Raji (cell line): ENCODE measurements at regions not wholly inside any gene's neighbourhood (a gene's known extent, or its start where the extent isn't known, plus 50 kb on each side); places are given as distances from the start of the nearest gene placed in this dataset.

Source experiments
- POLR2A ChIP-seq: IDR thresholded peaks from 2 replicates; pipeline ENCODE4 v1.6.1; 2011; ENCODE audit warnings: low read depth, low read length, control low read depth; ENCODE audit not compliant: insufficient read depth

DNA sequence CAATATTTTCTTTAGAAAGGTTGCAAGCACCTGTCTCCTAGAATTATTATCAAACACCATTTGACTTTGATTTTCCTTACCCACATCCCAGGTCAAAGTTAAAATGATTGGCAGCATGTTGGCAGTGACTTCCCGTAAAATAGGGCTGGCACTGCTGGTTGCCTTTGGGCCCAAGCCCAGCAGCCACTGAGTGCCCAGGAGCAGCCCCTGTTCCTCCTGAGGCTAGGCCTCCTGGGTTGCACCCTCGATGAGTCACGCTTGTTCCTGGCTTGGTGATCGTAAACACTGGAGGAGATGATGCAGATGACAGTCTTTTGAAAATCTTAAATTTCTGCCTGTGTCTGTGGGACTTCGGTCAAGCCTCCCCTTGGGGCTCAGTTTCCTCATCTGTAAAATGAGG, 290.0 kb downstream of the TLE3 start:
- no peak for TF ChIP-seq POLR2A

- TF ChIP-seq POLR2A: no peak
Observed at GRCh38 chr15:69808756-69809155, 289.0 kb downstream of the TLE3 start.

GRCh38 chr15:69809421-69809820, 288.3 kb downstream of the TLE3 start:
- TF ChIP-seq POLR2A: no peak

DNA sequence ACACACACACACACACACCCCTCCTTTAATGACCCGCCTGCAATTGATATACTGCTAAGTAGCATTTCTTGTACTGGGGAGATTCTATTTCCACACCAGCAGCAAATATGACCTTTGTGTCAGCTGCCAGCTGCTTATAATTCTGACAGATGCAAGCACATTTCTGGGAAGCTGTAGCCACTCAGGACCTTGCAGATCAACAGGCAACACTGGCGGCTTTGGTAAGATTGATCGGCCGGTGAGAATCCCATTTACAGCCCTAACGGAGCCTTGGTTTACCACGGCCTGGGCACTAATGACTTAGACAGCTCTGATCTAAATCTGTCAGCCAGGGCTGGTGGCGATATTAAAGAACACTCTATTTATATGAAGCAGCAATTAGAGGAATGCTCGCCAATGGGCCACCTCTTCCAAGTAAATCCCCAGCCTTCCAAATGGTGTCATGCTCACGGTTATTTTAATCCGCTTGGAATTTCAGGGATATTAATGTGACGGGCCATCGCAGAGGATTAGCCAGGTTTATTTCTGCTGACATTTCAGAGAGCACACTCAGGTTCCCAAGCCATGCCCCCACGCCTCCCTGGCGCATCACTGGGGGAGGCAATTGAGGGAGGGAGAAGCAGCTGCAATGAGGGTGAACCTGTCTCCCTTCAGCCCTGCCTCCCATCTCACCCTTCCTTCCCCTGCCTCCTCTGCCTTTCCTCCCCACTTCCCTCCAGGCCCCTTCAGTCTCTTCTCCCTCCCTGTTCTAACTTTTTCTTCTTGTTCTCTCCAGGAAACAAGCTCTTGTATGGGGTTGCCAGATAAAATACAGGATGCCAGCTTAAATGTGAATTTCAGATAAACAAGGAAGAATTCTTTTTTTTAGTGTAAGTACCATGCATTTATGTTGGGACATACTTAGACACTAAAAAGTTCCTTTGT, 287.0 kb downstream of the TLE3 start:
- no peak for TF ChIP-seq POLR2A

DNA sequence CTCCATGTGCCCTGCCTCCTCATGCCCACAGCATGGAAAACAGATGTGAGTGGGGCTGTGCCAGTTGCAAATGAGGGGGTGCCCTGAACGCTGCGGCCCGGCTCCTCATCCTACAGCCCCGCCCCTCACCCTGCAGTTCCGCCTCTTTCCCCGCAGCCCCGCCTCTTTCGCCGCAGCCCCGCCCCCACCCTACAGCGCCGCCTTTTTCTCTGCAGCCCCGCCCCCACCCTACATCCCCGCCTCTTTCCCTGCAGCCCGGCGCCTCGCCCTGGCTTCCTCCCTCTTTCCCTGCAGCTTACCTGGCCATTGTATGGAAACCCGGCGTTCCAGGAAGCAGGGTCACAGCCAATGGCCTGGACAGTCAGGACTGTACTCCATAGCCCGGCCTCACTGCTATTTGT, 284.9 kb downstream of the TLE3 start:
- no peak for TF ChIP-seq POLR2A

- TF ChIP-seq POLR2A: no peak
Observed at GRCh38 chr15:69813881-69814280, 283.8 kb downstream of the TLE3 start.

GRCh38 chr15:69814932-69815331, 282.8 kb downstream of the TLE3 start:
- TF ChIP-seq POLR2A: no peak

DNA sequence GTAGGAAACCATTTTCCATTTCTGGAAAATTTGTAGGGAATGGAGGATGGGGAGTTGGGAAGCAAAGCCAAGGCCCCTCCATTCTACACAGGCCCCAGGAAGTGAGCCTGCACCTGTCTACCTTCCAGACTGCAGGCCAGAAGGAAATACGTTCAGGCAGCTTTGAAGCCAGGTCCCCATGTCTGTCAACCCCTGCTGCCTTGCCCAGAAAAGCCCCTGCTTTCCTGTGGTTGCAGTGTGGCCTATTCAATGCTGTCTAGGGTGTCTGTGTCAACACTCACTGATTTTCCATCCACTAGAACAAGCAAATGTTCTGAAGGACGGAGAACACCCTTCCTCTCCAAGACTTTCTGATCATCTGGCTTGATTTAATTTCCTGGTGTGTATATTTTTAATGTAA, 281.9 kb downstream of the TLE3 start:
- no peak for TF ChIP-seq POLR2A

DNA sequence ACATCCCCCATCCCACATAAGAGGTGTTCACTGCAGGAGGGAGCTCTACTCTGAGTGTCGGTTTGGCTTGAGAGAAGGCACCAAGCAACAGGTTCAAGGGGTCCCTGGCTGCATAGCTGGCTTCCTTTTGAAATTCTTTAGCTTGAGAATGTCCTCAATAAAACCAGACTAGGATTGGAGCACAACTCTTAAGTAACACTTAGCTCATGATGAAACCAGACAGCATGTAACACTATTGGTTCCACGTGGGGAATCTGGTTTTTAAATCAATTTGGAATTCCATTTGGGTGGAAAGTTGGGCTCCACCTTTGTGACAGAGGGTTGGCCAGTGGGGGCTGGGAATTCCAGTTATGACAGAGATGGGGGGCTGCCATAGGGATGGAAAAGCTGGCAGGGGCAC, 281.2 kb downstream of the TLE3 start:
- TF ChIP-seq POLR2A: no peak

- no peak for TF ChIP-seq POLR2A
Observed at GRCh38 chr15:69818529-69818928, 279.2 kb downstream of the TLE3 start.

GRCh38 chr15:69819371-69819770, 278.3 kb downstream of the TLE3 start:
- no peak for TF ChIP-seq POLR2A

GRCh38 chr15:69820819-69821218, 276.9 kb downstream of the TLE3 start:
- no peak for TF ChIP-seq POLR2A

GRCh38 chr15:69823223-69823907, 274.4 kb downstream of the TLE3 start:
- no peak for TF ChIP-seq POLR2A

DNA sequence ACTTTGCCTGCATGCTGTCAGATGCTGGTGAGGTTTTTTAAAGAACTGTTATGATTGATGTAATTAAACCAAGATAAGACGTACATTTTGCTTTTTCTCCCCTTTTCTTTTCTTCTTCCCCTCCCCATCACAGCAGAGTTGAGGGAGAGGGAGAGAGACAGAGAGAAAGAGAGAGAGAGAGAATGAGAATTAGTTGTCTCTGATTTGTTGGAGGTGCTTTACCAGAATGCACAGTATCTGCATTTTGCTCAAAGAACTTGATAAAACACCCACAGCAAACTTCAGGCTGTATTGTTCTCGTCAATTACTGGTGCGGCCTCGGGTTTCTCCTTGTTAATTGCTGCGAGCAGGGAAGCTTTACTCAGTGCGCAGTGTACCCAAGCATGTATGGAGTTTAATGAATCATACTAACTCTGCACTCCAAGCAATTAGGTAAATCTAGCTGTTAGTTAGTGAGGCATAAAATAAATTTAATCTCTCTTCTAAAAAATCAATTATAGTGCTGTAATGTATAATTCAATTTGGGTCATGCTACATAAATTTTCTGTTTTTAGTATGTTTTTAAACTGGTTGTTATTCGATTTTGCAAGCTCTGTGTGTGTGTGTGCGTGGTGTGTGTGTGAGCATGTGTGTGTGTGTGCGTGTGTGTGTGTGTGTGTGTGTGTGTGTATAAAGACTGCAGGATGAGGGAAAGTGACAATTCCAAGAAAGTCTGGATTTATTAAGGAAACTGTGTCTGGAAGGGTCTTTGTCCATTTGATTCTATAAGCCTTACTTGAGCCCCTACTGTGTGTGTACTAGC, 273.4 kb downstream of the TLE3 start:
- TF ChIP-seq POLR2A: no peak

DNA sequence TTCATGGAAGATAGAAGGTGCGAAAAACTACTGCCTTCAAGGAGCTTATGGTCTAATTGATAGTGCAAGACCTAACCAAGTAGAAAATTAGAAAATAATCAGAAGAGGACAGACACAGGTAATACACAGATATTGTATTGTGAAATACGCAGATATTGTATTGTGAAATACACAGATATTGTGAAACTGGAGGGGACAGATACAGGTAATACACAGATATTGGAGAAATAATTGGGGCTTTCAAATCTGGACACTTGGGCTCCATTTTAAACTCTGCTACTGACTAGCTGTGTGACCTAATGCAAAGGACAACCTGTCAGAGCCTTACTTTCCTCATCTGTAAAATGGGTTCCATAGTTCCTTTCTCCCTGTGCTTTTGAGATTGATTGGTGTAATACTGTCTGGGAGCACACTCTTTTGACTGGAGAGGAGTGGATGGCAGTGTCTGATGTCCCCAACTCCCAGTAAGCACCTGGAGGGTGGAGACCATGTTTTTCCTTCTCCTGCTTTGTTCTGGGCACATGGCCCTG, 272.8 kb downstream of the TLE3 start:
- no peak for TF ChIP-seq POLR2A

DNA sequence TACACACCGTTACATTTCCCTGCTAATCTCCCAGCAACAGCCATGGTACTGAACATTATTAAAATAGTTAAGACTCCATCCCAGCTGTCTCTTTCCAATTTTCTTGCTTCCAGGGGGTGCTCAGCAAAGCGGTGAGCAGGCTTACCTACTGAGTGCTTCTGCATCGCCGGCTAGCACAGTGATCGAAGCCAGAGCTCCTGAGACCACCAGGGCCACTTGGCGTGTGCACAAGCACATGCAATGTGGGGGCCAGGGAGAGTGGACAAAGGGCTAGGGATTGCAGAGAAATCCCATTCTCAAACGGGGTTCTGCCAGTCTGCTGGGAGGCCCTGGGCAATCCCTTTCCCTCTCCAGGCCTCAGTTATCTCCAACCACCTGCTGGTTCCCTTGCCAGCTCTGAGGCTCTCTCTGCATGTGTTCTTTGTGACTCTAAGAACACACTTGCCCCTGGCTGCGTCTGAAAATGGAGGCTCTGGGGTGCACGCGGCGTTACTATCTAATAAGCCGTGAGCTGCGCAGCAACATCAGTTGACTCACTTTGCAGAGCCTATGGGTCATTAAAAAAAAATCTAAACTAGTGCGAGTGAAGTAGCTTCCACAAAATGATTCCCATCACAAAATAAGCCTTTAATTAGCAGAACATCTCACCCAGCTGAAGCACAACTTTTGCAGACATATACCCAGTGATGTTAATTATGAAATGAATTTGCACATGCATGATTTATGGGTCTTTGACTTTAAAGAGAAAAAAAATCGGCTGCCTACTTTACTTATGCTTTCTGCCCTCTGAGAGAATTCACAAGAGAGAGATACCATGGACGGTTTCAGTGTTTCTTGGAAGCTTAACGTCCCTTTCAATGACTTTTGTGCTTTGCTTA, 271.5 kb downstream of the TLE3 start:
- TF ChIP-seq POLR2A: no peak
